ENCODE measurements at regions not wholly inside any gene's neighbourhood (a gene's known extent, or its start where the extent isn't known, plus 50 kb on each side); places are given as distances from the start of the nearest gene placed in this dataset.

- no peak overlapping the region for H3K4me3 ChIP-seq
- no peak overlapping the region for H3K27ac ChIP-seq
- H3K36me3 ChIP-seq: no peaks in the 10 kb centered on the region
- no peaks in the 10 kb centered on the region for H3K27me3 ChIP-seq
- DNase-seq: no peak
- H3K9me3 ChIP-seq: no peaks in the 10 kb centered on the region
- no peaks in the 10 kb centered on the region for H3K4me1 ChIP-seq
- no peak for TF ChIP-seq CTCF (IDR thresholded peaks at IDR 0.05)
- ATAC-seq: no peak
- intact Hi-C loops (cut with DNase I): no loop called here
These were observed 756.0 kb upstream of the ACVR2A start for GRCh38 chr2:147088871-147089270.

- intact Hi-C loops (cut with DNase I): no loop called here
- no peaks in the 10 kb centered on the region for H3K4me1 ChIP-seq
- ATAC-seq: no peak
- H3K4me3 ChIP-seq: no peak overlapping the region
- no peaks in the 10 kb centered on the region for H3K9me3 ChIP-seq
- no peaks in the 10 kb centered on the region for H3K27me3 ChIP-seq
- no peak overlapping the region for H3K27ac ChIP-seq
- no peaks in the 10 kb centered on the region for H3K36me3 ChIP-seq
- no peak for TF ChIP-seq CTCF (IDR thresholded peaks at IDR 0.05)
- no peak for DNase-seq
These were observed 758.1 kb upstream of the ACVR2A start for GRCh38 chr2:147086715-147087114.

- DNase-seq (no peak), ATAC-seq (no peak)
- no peak for TF ChIP-seq CTCF (IDR thresholded peaks at IDR 0.05)
- H3K9me3 ChIP-seq: no peaks in the 10 kb centered on the region
- intact Hi-C loops (cut with DNase I): no loop called here
- H3K36me3 ChIP-seq: no peaks in the 10 kb centered on the region
- H3K4me1 ChIP-seq: no peaks in the 10 kb centered on the region
- no peaks in the 10 kb centered on the region for H3K27me3 ChIP-seq
- H3K27ac ChIP-seq: no peak overlapping the region
- H3K4me3 ChIP-seq: no peak overlapping the region
These were observed 761.2 kb upstream of the ACVR2A start for GRCh38 chr2:147083664-147084063.

GRCh38 chr2:147082850-147083522, 761.8 kb upstream of the ACVR2A start:
- intact Hi-C loops (cut with DNase I): no loop called here
- ATAC-seq (peak; percentile 78), DNase-seq (no peak)
- TF ChIP-seq CTCF (IDR thresholded peaks at IDR 0.05): peak; percentile 87
- no peaks in the 10 kb centered on the region for H3K4me1 ChIP-seq
- H3K4me3 ChIP-seq: no peak overlapping the region
- no peaks in the 10 kb centered on the region for H3K9me3 ChIP-seq
- H3K27ac ChIP-seq: no peak overlapping the region
- H3K27me3 ChIP-seq: no peaks in the 10 kb centered on the region
- H3K36me3 ChIP-seq: no peaks in the 10 kb centered on the region

GRCh38 chr2:147081831-147082230, 763.0 kb upstream of the ACVR2A start:
- Histone ChIP-seq H3K27ac (no peak overlapping the region), H3K27me3 (no peaks in the 10 kb centered on the region), H3K4me3 (no peak overlapping the region), H3K36me3 (no peaks in the 10 kb centered on the region), H3K4me1 (no peaks in the 10 kb centered on the region), H3K9me3 (no peaks in the 10 kb centered on the region)
- DNase-seq (no peak), ATAC-seq (no peak)
- TF ChIP-seq CTCF (IDR thresholded peaks at IDR 0.05): no peak
- intact Hi-C loops (cut with DNase I): no loop called here

- Histone ChIP-seq H3K36me3 (no peaks in the 10 kb centered on the region), H3K9me3 (no peaks in the 10 kb centered on the region), H3K4me3 (no peak overlapping the region), H3K27ac (no peak overlapping the region), H3K4me1 (no peaks in the 10 kb centered on the region), H3K27me3 (no peaks in the 10 kb centered on the region)
- ATAC-seq: no peak
- intact Hi-C loops (cut with DNase I): no loop called here
- TF ChIP-seq CTCF (IDR thresholded peaks at IDR 0.05): no peak
- DNase-seq: no peak
These were observed 768.2 kb upstream of the ACVR2A start for GRCh38 chr2:147076634-147077033.
